ENCODE measurements at regions not wholly inside any gene's neighbourhood (a gene's known extent, or its start where the extent isn't known, plus 50 kb on each side); places are given as distances from the start of the nearest gene placed in this dataset.

GRCh38 chr21:15568516-15568915 lies 161.3 kb upstream of the USP25 start:
- peaks cover 5% of the 10 kb centered on the region; the same call in 1 of the 2 replicates for H3K4me1 ChIP-seq (ENCODE audit: insufficient read depth)
- H3K27ac Mint-ChIP-seq = no peak overlapping the region
- H3K27me3 ChIP-seq (ENCODE audit: insufficient read depth) = no peaks in the 10 kb centered on the region
- H4K20me1 ChIP-seq (replicated peaks; ENCODE audit: insufficient read depth) = no peaks in the 10 kb centered on the region
- H3K9me3 Mint-ChIP-seq = no peaks in the 10 kb centered on the region
- no peak overlapping the region for H3K4me3 ChIP-seq
- H3K27ac ChIP-seq (ENCODE audit: low read depth) = no peak overlapping the region
- no peak for ATAC-seq
- DNase-seq (ENCODE audit: low spot score) = no peak
- H3K27me3 Mint-ChIP-seq (ENCODE audit: insufficient read depth, low read depth, poor library complexity) = no peaks in the 10 kb centered on the region
- no peak for TF ChIP-seq EZH2phosphoT487 (IDR thresholded peaks at IDR 0.05; ENCODE audit: unreplicated experiment)
- TF ChIP-seq ZNF331 (CRISPR knock-in tag; IDR thresholded peaks at IDR 0.05; ENCODE audit: low read depth) = no peak
- no peak for TF ChIP-seq CREB1 (CRISPR knock-in tag; IDR thresholded peaks at IDR 0.05; ENCODE audit: low read depth)
- TF ChIP-seq ZNF462 (CRISPR knock-in tag; IDR thresholded peaks at IDR 0.05) = no peak
- no peak for TF ChIP-seq NANOG (IDR thresholded peaks at IDR 0.05; ENCODE audit: borderline replicate concordance)
- TF ChIP-seq EZH2 (IDR thresholded peaks at IDR 0.05; ENCODE audit: low read depth, unreplicated experiment) = no peak
- no peaks in the 10 kb centered on the region; the same call in 2 of the 3 replicates for H3K36me3 Mint-ChIP-seq (ENCODE audit: low read depth)
- no peak overlapping the region for H2AFZ ChIP-seq
- no peaks in the 10 kb centered on the region for H3K36me3 ChIP-seq (ENCODE audit: insufficient read depth)
- H3K4me2 ChIP-seq = no peak overlapping the region
- H3K4me1 Mint-ChIP-seq = peaks cover 10% of the 10 kb centered on the region
- no peaks in the 10 kb centered on the region for H3K9me2 ChIP-seq (ENCODE audit: insufficient read depth)
- H3K4me3 Mint-ChIP-seq = no peak overlapping the region
- H3K79me2 ChIP-seq (replicated peaks; ENCODE audit: insufficient read depth) = no peaks in the 10 kb centered on the region
- H3F3A ChIP-seq (replicated peaks; ENCODE audit: low read depth) = no peaks in the 10 kb centered on the region

Data from GM23338 (cell line).